ENCODE measurements at regions not wholly inside any gene's neighbourhood (a gene's known extent, or its start where the extent isn't known, plus 50 kb on each side); places are given as distances from the start of the nearest gene placed in this dataset.

DNA sequence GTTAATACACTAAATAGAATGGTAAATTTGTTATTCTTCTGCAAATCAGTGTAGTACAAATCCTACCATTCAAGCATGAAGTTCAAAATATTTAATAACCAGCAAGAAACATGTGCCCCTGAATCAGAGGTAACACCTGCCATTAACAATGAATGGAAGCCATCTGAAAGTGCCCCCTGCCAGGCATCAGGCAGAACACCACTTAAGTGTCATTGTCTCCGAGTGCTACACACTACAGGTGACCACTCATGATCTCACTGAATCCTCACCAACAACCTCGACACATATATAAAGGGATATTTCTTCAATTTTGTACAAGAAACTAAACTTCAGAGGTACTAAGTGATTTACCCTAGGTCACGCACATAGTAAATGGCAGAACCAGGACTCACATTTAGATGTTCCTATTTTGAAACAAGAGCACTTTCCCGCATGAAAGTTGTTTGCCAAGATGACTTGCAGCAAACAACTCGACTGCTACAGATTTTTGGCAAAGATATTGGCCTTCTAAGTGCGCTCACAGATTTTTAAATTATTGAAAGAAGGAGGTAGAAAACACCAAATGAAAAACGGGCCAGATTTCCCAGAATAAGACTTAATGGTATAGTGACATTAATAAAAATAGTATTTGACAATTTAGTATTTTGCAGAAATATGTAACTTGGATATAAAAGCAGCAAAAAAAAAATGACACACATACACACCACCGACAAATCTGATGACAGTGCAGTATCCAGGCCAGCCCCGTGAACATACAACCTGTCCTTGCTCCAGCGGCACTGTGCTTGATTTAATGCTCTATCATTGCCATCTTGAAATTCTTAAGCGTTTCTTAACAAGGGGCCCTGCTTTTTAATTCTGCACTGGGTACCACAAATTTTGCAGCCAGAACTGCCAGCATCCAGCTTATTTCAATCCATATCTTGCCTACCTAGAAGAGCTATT, 274.5 kb downstream of the ALDH8A1 start:
- Histone ChIP-seq H4K20me1 (ENCODE audit: control insufficient read depth, extremely low read depth, insufficient read depth, low read length) (no peaks in the 10 kb centered on the region), H3K9ac (ENCODE audit: insufficient read depth, low read length) (no peak overlapping the region), H3K4me1 (ENCODE audit: control insufficient read depth, extremely low read depth, insufficient read depth, low read length) (peaks cover 4% of the 10 kb centered on the region), H3K36me3 (ENCODE audit: control insufficient read depth, insufficient read depth, low read length) (no peaks in the 10 kb centered on the region), H2AFZ (ENCODE audit: low read length) (no peak overlapping the region), H3K79me2 (ENCODE audit: control insufficient read depth, insufficient read depth, low read length) (no peaks in the 10 kb centered on the region), H3K4me2 (ENCODE audit: extremely low read depth, insufficient read depth, low read length) (no peak overlapping the region), H3K4me3 (replicated peaks in 1 of 4; ENCODE audit: control extremely low read depth in 1 of 4, insufficient read depth in 1 of 4, low read depth in 3 of 4, low read length in 4 of 4) (no peak overlapping the region), H3K27me3 (ENCODE audit: control insufficient read depth, insufficient read depth, low read length) (no peaks in the 10 kb centered on the region), H3K27ac (ENCODE audit: insufficient read depth, low read length) (no peak overlapping the region), H3K9me3 (ENCODE audit: control insufficient read depth, insufficient read depth, low read depth, low read length) (no peaks in the 10 kb centered on the region)
- no peak for DNase-seq (ENCODE audit: low read depth in 2 of 2)
- TF ChIP-seq, protein P1, sequence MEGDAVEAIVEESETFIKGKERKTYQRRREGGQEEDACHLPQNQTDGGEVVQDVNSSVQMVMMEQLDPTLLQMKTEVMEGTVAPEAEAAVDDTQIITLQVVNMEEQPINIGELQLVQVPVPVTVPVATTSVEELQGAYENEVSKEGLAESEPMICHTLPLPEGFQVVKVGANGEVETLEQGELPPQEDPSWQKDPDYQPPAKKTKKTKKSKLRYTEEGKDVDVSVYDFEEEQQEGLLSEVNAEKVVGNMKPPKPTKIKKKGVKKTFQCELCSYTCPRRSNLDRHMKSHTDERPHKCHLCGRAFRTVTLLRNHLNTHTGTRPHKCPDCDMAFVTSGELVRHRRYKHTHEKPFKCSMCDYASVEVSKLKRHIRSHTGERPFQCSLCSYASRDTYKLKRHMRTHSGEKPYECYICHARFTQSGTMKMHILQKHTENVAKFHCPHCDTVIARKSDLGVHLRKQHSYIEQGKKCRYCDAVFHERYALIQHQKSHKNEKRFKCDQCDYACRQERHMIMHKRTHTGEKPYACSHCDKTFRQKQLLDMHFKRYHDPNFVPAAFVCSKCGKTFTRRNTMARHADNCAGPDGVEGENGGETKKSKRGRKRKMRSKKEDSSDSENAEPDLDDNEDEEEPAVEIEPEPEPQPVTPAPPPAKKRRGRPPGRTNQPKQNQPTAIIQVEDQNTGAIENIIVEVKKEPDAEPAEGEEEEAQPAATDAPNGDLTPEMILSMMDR (conservative IDR thresholded peaks at IDR 0.05 in 1 of 2, IDR thresholded peaks at IDR 0.05 in 1 of 2; ENCODE audit: low read depth in 1 of 2, low read length in 2 of 2), result no peak
- no peak for TF ChIP-seq EZH2 (IDR thresholded peaks at IDR 0.05; ENCODE audit: low read length, missing control alignments)

DNA sequence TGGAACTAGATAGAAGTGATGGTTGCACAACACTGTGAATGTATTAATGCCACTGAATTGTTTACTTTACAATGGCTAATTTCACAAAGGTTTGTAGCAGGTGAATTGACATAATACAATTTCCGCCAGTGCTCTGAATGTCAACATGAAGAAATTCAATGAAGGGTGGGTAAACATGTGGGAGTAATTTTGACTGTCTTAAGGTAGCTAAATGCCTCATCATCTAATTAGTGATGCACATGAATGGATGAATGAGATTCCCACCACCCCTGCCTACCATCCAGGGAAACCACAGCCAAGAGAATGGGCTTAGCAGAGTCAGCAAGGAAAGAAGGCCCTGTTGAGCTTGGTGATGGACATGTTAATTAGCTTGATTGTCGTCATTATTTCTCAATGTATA, 275.3 kb downstream of the ALDH8A1 start:
- TF ChIP-seq EZH2 (IDR thresholded peaks at IDR 0.05; ENCODE audit: low read length, missing control alignments), result no peak
- TF ChIP-seq, protein P1 (conservative IDR thresholded peaks at IDR 0.05 in 1 of 2, IDR thresholded peaks at IDR 0.05 in 1 of 2; ENCODE audit: low read depth in 1 of 2, low read length in 2 of 2), result no peak
- no peak overlapping the region for H2AFZ ChIP-seq (ENCODE audit: low read length)
- H3K9me3 ChIP-seq (ENCODE audit: control insufficient read depth, insufficient read depth, low read depth, low read length), result no peaks in the 10 kb centered on the region
- no peak overlapping the region for H3K4me3 ChIP-seq (replicated peaks in 1 of 4; ENCODE audit: control extremely low read depth in 1 of 4, insufficient read depth in 1 of 4, low read depth in 3 of 4, low read length in 4 of 4)
- DNase-seq (ENCODE audit: low read depth in 2 of 2), result no peak
- no peak overlapping the region for H3K27ac ChIP-seq (ENCODE audit: insufficient read depth, low read length)
- no peak overlapping the region for H3K9ac ChIP-seq (ENCODE audit: insufficient read depth, low read length)
- H3K4me1 ChIP-seq (ENCODE audit: control insufficient read depth, extremely low read depth, insufficient read depth, low read length), result peaks cover 4% of the 10 kb centered on the region
- H4K20me1 ChIP-seq (ENCODE audit: control insufficient read depth, extremely low read depth, insufficient read depth, low read length), result no peaks in the 10 kb centered on the region
- no peaks in the 10 kb centered on the region for H3K27me3 ChIP-seq (ENCODE audit: control insufficient read depth, insufficient read depth, low read length)
- no peak overlapping the region for H3K4me2 ChIP-seq (ENCODE audit: extremely low read depth, insufficient read depth, low read length)
- H3K79me2 ChIP-seq (ENCODE audit: control insufficient read depth, insufficient read depth, low read length), result no peaks in the 10 kb centered on the region
- no peaks in the 10 kb centered on the region for H3K36me3 ChIP-seq (ENCODE audit: control insufficient read depth, insufficient read depth, low read length)

DNA sequence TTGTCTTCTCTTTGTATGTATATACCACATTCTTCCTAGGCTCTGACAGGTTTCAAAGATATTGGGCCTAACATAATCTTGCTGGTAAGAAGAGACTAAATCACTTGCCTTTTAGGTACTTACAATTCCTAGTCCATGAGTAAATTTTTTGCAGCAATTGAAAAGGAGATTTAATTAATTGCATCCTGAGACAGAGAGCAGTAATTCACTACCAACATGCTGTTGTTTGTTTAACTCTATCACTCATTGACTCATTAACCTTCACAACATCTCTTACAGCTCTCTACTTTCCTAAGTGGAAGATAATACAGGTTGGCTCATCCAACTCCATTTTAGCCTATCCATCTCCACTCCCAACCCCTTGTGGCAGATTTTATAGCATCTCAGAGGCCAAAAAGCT, 280.4 kb downstream of the ALDH8A1 start:
- Histone ChIP-seq H3K4me1 (ENCODE audit: control insufficient read depth, extremely low read depth, insufficient read depth, low read length) (no peaks in the 10 kb centered on the region), H3K27me3 (ENCODE audit: control insufficient read depth, insufficient read depth, low read length) (no peaks in the 10 kb centered on the region), H3K4me3 (replicated peaks in 1 of 4; ENCODE audit: control extremely low read depth in 1 of 4, insufficient read depth in 1 of 4, low read depth in 3 of 4, low read length in 4 of 4) (no peak overlapping the region), H3K36me3 (ENCODE audit: control insufficient read depth, insufficient read depth, low read length) (no peaks in the 10 kb centered on the region), H3K79me2 (ENCODE audit: control insufficient read depth, insufficient read depth, low read length) (no peaks in the 10 kb centered on the region), H3K9me3 (ENCODE audit: control insufficient read depth, insufficient read depth, low read depth, low read length) (no peaks in the 10 kb centered on the region), H4K20me1 (ENCODE audit: control insufficient read depth, extremely low read depth, insufficient read depth, low read length) (no peaks in the 10 kb centered on the region), H3K27ac (ENCODE audit: insufficient read depth, low read length) (no peak overlapping the region), H3K9ac (ENCODE audit: insufficient read depth, low read length) (no peak overlapping the region), H3K4me2 (ENCODE audit: extremely low read depth, insufficient read depth, low read length) (no peak overlapping the region), H2AFZ (ENCODE audit: low read length) (no peak overlapping the region)
- TF ChIP-seq, protein P1 (conservative IDR thresholded peaks at IDR 0.05 in 1 of 2, IDR thresholded peaks at IDR 0.05 in 1 of 2; ENCODE audit: low read depth in 1 of 2, low read length in 2 of 2), result no peak
- no peak for TF ChIP-seq EZH2 (IDR thresholded peaks at IDR 0.05; ENCODE audit: low read length, missing control alignments)
- DNase-seq (ENCODE audit: low read depth in 2 of 2), result no peak
